IMR-90 (cell line): ENCODE measurements at regions not wholly inside any gene's neighbourhood (a gene's known extent, or its start where the extent isn't known, plus 50 kb on each side); places are given as distances from the start of the nearest gene placed in this dataset.

Experiments used
- ATAC-seq: fragments of 200-7000 bp; cut with Tn5 transposase; 2 replicates; pipeline ENCODE4 v1.9.1; 2020; ENCODE audit warnings: low read depth, mild to moderate bottlenecking, moderate library complexity
- BruUV-seq: library from RNA; stranded (reverse); fragments of 400-500 nt; replicated peaks from 2 replicates; lab custom pipeline; 2021; lab: Mats Ljungman, UMichigan
- CTCF ChIA-PET: fragments of 300-600 bp; formaldehyde crosslinking; extraction: SDS; loops from one replicate; lab custom pipeline; 2021; ENCODE audit warnings: antibody characterized with exemption; lab: Yijun Ruan, JAX
- POLR2A ChIA-PET: fragments of 300-600 bp; sonication (Branson Sonifier 250); formaldehyde crosslinking; loops from one replicate; lab custom pipeline; 2022; ENCODE audit warnings: antibody characterized with exemption; ENCODE audit not compliant: unreplicated experiment; lab: Charles Lee
- DNase-seq: peaks from one replicate; pipeline ENCODE4 v3.0.0; 2013
- H2AFZ ChIP-seq: replicated peaks from 2 replicates; pipeline ENCODE3; 2013; ENCODE audit warnings: low read length, mild to moderate bottlenecking; ENCODE audit not compliant: poor library complexity
- H2AK5ac ChIP-seq: 2 replicates; pipeline ENCODE4 v1.6.1; 2013; ENCODE audit warnings: low read depth, low read length, inconsistent platforms
- H2AK9ac ChIP-seq: replicated peaks from 2 replicates; pipeline ENCODE3; 2013; ENCODE audit warnings: mild to moderate bottlenecking, low read depth, low read length, moderate library complexity; ENCODE audit not compliant: poor library complexity
- H2BK120ac ChIP-seq: 2 replicates; pipeline ENCODE4 v1.6.1; 2013; ENCODE audit warnings: low read depth, low read length, inconsistent platforms
- H2BK15ac ChIP-seq: 3 replicates; pipeline ENCODE4 v1.6.1; 2013; ENCODE audit warnings: low read depth, low read length, inconsistent platforms
- H2BK20ac ChIP-seq: 2 replicates; pipeline ENCODE4 v1.6.1; 2013; ENCODE audit warnings: low read depth, mild to moderate bottlenecking, inconsistent platforms, low read length, moderate library complexity
- H2BK5ac ChIP-seq: 2 replicates; pipeline ENCODE4 v1.6.1; 2013; ENCODE audit warnings: mild to moderate bottlenecking, low read depth, low read length, inconsistent platforms; ENCODE audit not compliant: poor library complexity, severe bottlenecking
- H3K14ac ChIP-seq: replicated peaks from 2 replicates; pipeline ENCODE4 v1.6.1; 2013; ENCODE audit warnings: low read depth, low read length, inconsistent platforms
- H3K18ac ChIP-seq: 2 replicates; pipeline ENCODE4 v1.6.1; 2013; ENCODE audit warnings: low read depth, low read length, control low read depth
- H3K23ac ChIP-seq: 2 replicates; pipeline ENCODE4 v1.6.1; 2013; ENCODE audit warnings: low read depth, low read length, inconsistent platforms
- H3K27ac ChIP-seq: 2 replicates; pipeline ENCODE4 v1.5.1; 2013; ENCODE audit warnings: mild to moderate bottlenecking, control low read depth, low read length; ENCODE audit not compliant: insufficient read depth
- H3K27me3 ChIP-seq: 2 replicates; pipeline ENCODE4 v1.6.1; 2013; ENCODE audit warnings: low read length; ENCODE audit not compliant: control insufficient read depth, insufficient read depth
- H3K36me3 ChIP-seq: 2 replicates; pipeline ENCODE4 v1.6.1; 2013; ENCODE audit warnings: low read length, mixed read lengths; ENCODE audit not compliant: control insufficient read depth, insufficient read depth
- H3K4ac ChIP-seq: 2 replicates; pipeline ENCODE4 v1.6.1; 2013; ENCODE audit warnings: low read depth, low read length, inconsistent platforms
- H3K4me1 ChIP-seq: 2 replicates; pipeline ENCODE4 v1.6.1; 2013; ENCODE audit warnings: low read length, mixed read lengths; ENCODE audit not compliant: control insufficient read depth, insufficient read depth
- H3K4me2 ChIP-seq: 2 replicates; pipeline ENCODE4 v1.6.1; 2013; ENCODE audit warnings: low read depth, mild to moderate bottlenecking, control low read depth, low read length, moderate library complexity
- H3K4me3 ChIP-seq: 2 replicates; pipeline ENCODE4 v1.5.1; 2013; ENCODE audit warnings: low read depth, mild to moderate bottlenecking, control low read depth, low read length, moderate library complexity; ENCODE audit not compliant: insufficient read depth
- H3K56ac ChIP-seq: 2 replicates; pipeline ENCODE4 v1.6.1; 2013; ENCODE audit warnings: low read length, inconsistent platforms; ENCODE audit not compliant: insufficient read depth; ENCODE audit errors: extremely low read depth
- H3K79me1 ChIP-seq, 2 experiments: 2 replicates each; pipeline ENCODE4 v1.6.1; 2013; ENCODE audit warnings: low read length in 2 of 2, inconsistent platforms in 1 of 2, low read depth in 1 of 2
- H3K9ac ChIP-seq: 2 replicates; pipeline ENCODE4 v1.6.1; 2013; ENCODE audit warnings: low read depth, low read length, control low read depth
- H3K9me1 ChIP-seq: 2 replicates; pipeline ENCODE4 v1.6.1; 2013; ENCODE audit warnings: low read length, inconsistent platforms; ENCODE audit not compliant: insufficient read depth
- H3K9me3 ChIP-seq: 2 replicates; pipeline ENCODE4 v1.6.1; 2013; ENCODE audit warnings: low read length; ENCODE audit not compliant: control insufficient read depth, insufficient read depth
- H4K20me1 ChIP-seq: 2 replicates; pipeline ENCODE4 v1.6.1; 2013; ENCODE audit warnings: low read length, inconsistent platforms; ENCODE audit not compliant: insufficient read depth
- H4K5ac ChIP-seq: 2 replicates; pipeline ENCODE4 v1.6.1; 2013; ENCODE audit warnings: mild to moderate bottlenecking, low read depth, low read length, control low read depth
- H4K8ac ChIP-seq, 2 experiments: 2 replicates each; pipeline ENCODE4 v1.6.1; 2013; ENCODE audit warnings: low read depth in 2 of 2, low read length in 2 of 2, control low read depth in 1 of 2, inconsistent platforms in 1 of 2
- H4K91ac ChIP-seq: 2 replicates; pipeline ENCODE4 v1.6.1; 2013; ENCODE audit warnings: low read depth, low read length, inconsistent platforms; ENCODE audit not compliant: insufficient read depth
- BHLHE40 ChIP-seq: fragments of 150-350 bp; IDR thresholded peaks from 2 replicates; pipeline ENCODE4 v1.6.1; 2016; ENCODE audit warnings: mild to moderate bottlenecking, low read depth, low read length
- CEBPB ChIP-seq: IDR thresholded peaks from 2 replicates; pipeline ENCODE4 v1.6.1; 2012; ENCODE audit warnings: low read depth, low read length, improper control_type of control experiment
- CHD1 ChIP-seq: IDR thresholded peaks from 2 replicates; pipeline ENCODE4 v1.6.1; 2012; ENCODE audit warnings: low read depth, low read length, improper control_type of control experiment
- ELK1 ChIP-seq: fragments of 150-350 bp; IDR thresholded peaks from 2 replicates; pipeline ENCODE4 v1.6.1; 2016; ENCODE audit warnings: low read depth, mild to moderate bottlenecking, low read length, moderate library complexity, borderline replicate concordance
- FOS ChIP-seq: fragments of 150-350 bp; IDR thresholded peaks from 2 replicates; pipeline ENCODE4 v1.6.1; 2016; ENCODE audit warnings: low read depth, low read length
- MAFK ChIP-seq: IDR thresholded peaks from 2 replicates; pipeline ENCODE4 v1.6.1; 2012; ENCODE audit warnings: low read depth, low read length, improper control_type of control experiment
- MAZ ChIP-seq: IDR thresholded peaks from 2 replicates; pipeline ENCODE4 v1.6.1; 2012; ENCODE audit warnings: low read depth, mild to moderate bottlenecking, low read length, improper control_type of control experiment, moderate library complexity, borderline replicate concordance
- MXI1 ChIP-seq: IDR thresholded peaks from 2 replicates; pipeline ENCODE4 v1.6.1; 2012; ENCODE audit warnings: low read depth, mild to moderate bottlenecking, low read length, moderate library complexity, borderline replicate concordance
- NFE2L2 ChIP-seq: fragments of 150-350 bp; IDR thresholded peaks from 2 replicates; pipeline ENCODE4 v1.6.1; 2016; ENCODE audit warnings: low read depth, mild to moderate bottlenecking, low read length
- POLR2A ChIP-seq: IDR thresholded peaks from 2 replicates; pipeline ENCODE4 v1.6.1; 2012; ENCODE audit warnings: mild to moderate bottlenecking, low read depth, low read length
- RAD21 ChIP-seq: IDR thresholded peaks from 2 replicates; pipeline ENCODE4 v1.6.1; 2012; ENCODE audit warnings: low read length, improper control_type of control experiment
- RCOR1 ChIP-seq: IDR thresholded peaks from 2 replicates; pipeline ENCODE4 v1.6.1; 2012; ENCODE audit warnings: mild to moderate bottlenecking, low read length, improper control_type of control experiment; ENCODE audit not compliant: insufficient replicate concordance
- RFX5 ChIP-seq: IDR thresholded peaks from 2 replicates; pipeline ENCODE4 v1.8.0; 2012; ENCODE audit warnings: low read depth, mild to moderate bottlenecking, low read length, moderate library complexity
- SMC3 ChIP-seq: fragments of 150-350 bp; IDR thresholded peaks from 2 replicates; pipeline ENCODE4 v1.6.1; 2016; ENCODE audit warnings: low read depth, mild to moderate bottlenecking, antibody characterized with exemption, low read length, moderate library complexity
- WGBS, 2 experiments: methylation state at CpG; one replicate each; pipeline versions ENCODE4 v1.1.5 to v1.1.7; 2013; ENCODE audit warnings: missing lambda C conversion rate in 2 of 2; ENCODE audit not compliant: insufficient read length in 1 of 2; ENCODE audit errors: extremely low coverage in 2 of 2; 5-methylcytosine and 5-hydroxymethylcytosine counted together
- dilution Hi-C: fragments of 300-500 bp; cut with HindIII; formaldehyde crosslinking; loops from one replicate; pipeline ENCODE4 v1.14.3; 2018; ENCODE audit warnings: low sequenced_read_pairs; ENCODE audit not compliant: unreplicated experiment
- in situ Hi-C: fragments of 300-500 bp; cut with MboI; formaldehyde crosslinking; loops from 3 replicates; pipeline ENCODE4 v1.14.3; 2019; ENCODE audit warnings: low sequenced_read_pairs, inconsistent platforms, mixed read lengths
- intact Hi-C: fragments of 100-400 bp; cut with micrococcal nuclease; formaldehyde crosslinking; loops from 2 replicates; pipeline ENCODE4 v1.10.0; 2022
- TF ChIP-seq, protein P1 (sequence below): fragments of 150-350 bp; IDR thresholded peaks from 2 replicates; pipeline ENCODE4 v1.6.1; 2017; ENCODE audit warnings: mild to moderate bottlenecking, antibody characterized with exemption, low read length, low read depth
- TF ChIP-seq, protein P2 (sequence below): conservative IDR thresholded peaks from 2 replicates; pipeline ENCODE4 v1.5.1; 2012; ENCODE audit warnings: mild to moderate bottlenecking, low read depth, low read length, improper control_type of control experiment

DNA sequence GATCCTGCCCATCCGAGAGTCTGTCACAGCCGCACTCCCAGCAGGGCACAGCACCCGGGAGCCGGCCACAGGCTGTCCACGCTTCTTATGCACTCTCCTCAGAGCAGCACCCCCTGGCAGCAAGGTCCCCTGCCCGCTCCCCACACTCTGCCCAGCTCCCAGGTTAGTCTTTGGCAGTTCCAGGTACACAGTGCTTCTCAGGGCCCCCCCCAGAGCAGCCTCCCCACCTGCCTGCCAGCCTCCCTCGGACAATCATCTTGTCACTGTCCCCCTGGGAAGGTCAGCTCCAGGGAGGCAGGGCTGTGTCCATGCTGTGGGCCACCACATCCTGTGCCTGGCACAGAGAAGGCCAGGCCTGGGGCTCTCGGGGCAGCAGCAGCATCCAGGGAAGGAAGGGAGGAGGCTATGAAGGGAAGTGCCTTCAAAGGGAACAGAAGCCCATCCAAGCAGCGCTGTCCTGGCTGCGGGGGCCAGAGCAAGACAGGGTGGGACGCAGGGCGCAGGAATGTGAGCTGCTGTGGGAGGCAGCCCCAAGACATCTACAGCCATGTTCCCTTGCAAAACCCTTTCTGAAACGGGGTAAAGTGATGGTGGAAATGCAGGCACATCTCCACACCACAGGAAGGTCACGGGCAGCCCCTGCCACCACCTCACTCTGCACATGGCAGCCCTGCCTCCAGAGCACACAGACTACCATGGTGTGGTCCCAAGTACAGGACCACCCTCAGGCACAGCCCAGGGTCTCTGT, 68.6 kb upstream of the ADAMTS2 start:
- Histone ChIP-seq H2AFZ (peak overlapping the region; percentile 23), H4K20me1 (no peaks in the 10 kb centered on the region), H3K79me1 (no peaks in the 10 kb centered on the region), H4K8ac (no peak overlapping the region), H4K91ac (no peak overlapping the region), H3K27me3 (peaks cover 11% of the 10 kb centered on the region), H3K27ac (no peak overlapping the region), H2BK20ac (no peak overlapping the region), H2AK9ac (no peak overlapping the region), H3K4me1 (no peaks in the 10 kb centered on the region), H4K5ac (no peak overlapping the region), H3K36me3 (no peaks in the 10 kb centered on the region), H3K4me3 (no peak overlapping the region), H3K14ac (no peak overlapping the region), H3K9ac (no peak overlapping the region), H3K9me1 (no peaks in the 10 kb centered on the region), H3K56ac (no peak overlapping the region), H3K4me2 (no peak overlapping the region), H3K9me3 (no peaks in the 10 kb centered on the region), H3K4ac (no peak overlapping the region), H2BK15ac (no peak overlapping the region), H2AK5ac (no peak overlapping the region), H2BK120ac (no peak overlapping the region), H3K18ac (no peak overlapping the region), H3K23ac (no peak overlapping the region), H2BK5ac (no peak overlapping the region)
- WGBS, 2 experiments: 69% methylated on average over 5 of the region's 14 CpGs; no CpG with 5 or more reads in 1 of the 2 experiments
- intact Hi-C loops (no loop called here), dilution Hi-C loops (no loop called here), in situ Hi-C loops (no loop called here)
- no TSS peak for BruUV-seq
- no peak for DNase-seq
- ChIA-PET CTCF (no interaction called here), POLR2A (no interaction called here)
- no peak for TF ChIP-seq SMC3
- TF ChIP-seq NFE2L2: no peak
- TF ChIP-seq FOS: no peak
- no peak for TF ChIP-seq RAD21
- TF ChIP-seq, protein P1, sequence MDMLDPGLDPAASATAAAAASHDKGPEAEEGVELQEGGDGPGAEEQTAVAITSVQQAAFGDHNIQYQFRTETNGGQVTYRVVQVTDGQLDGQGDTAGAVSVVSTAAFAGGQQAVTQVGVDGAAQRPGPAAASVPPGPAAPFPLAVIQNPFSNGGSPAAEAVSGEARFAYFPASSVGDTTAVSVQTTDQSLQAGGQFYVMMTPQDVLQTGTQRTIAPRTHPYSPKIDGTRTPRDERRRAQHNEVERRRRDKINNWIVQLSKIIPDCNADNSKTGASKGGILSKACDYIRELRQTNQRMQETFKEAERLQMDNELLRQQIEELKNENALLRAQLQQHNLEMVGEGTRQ: no peak
- no peak for TF ChIP-seq CHD1
- TF ChIP-seq MAZ: no peak
- TF ChIP-seq POLR2A: no peak
- TF ChIP-seq RFX5: no peak
- TF ChIP-seq BHLHE40: no peak
- TF ChIP-seq MAFK: no peak
- no peak for TF ChIP-seq CEBPB
- TF ChIP-seq, protein P2, sequence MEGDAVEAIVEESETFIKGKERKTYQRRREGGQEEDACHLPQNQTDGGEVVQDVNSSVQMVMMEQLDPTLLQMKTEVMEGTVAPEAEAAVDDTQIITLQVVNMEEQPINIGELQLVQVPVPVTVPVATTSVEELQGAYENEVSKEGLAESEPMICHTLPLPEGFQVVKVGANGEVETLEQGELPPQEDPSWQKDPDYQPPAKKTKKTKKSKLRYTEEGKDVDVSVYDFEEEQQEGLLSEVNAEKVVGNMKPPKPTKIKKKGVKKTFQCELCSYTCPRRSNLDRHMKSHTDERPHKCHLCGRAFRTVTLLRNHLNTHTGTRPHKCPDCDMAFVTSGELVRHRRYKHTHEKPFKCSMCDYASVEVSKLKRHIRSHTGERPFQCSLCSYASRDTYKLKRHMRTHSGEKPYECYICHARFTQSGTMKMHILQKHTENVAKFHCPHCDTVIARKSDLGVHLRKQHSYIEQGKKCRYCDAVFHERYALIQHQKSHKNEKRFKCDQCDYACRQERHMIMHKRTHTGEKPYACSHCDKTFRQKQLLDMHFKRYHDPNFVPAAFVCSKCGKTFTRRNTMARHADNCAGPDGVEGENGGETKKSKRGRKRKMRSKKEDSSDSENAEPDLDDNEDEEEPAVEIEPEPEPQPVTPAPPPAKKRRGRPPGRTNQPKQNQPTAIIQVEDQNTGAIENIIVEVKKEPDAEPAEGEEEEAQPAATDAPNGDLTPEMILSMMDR: no peak
- no peak for TF ChIP-seq ELK1
- TF ChIP-seq MXI1: no peak
- TF ChIP-seq RCOR1: no peak
- no peak for ATAC-seq
